ENCODE measurements at regions not wholly inside any gene's neighbourhood (a gene's known extent, or its start where the extent isn't known, plus 50 kb on each side); places are given as distances from the start of the nearest gene placed in this dataset.

DNA sequence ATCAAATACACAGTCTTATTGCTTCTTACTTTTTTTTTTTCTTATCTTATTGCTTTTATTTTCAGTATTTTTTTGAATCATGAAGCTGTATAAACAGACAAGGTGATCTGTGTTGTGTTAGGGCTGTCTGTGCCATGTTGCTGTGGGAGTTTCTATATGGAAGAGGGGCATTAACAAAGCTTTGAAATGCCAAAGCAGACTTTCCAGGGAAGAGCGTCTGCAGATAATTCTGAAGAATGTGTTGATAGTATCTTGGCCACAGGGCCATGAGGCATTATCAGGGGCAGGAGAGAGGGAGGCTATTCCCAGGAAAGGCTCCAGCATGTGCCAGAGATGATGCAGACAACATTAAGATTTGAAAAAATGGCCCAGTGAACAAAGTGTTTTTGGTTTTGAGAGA, 354.5 kb downstream of the UTRN start:
- TF ChIP-seq EZH2 (IDR thresholded peaks at IDR 0.05) (no peak), POLR2AphosphoS5 (IDR thresholded peaks at IDR 0.05; ENCODE audit: borderline replicate concordance, low read depth, low read length) (no peak)

Data from SK-N-MC (cell line).